ENCODE measurements at regions not wholly inside any gene's neighbourhood (a gene's known extent, or its start where the extent isn't known, plus 50 kb on each side); places are given as distances from the start of the nearest gene placed in this dataset.
"Not testable (repeated sequence)": the region's sequence is repeated elsewhere in the genome, so short reads cannot be mapped to it uniquely, and the experiment has no call there.

DNA sequence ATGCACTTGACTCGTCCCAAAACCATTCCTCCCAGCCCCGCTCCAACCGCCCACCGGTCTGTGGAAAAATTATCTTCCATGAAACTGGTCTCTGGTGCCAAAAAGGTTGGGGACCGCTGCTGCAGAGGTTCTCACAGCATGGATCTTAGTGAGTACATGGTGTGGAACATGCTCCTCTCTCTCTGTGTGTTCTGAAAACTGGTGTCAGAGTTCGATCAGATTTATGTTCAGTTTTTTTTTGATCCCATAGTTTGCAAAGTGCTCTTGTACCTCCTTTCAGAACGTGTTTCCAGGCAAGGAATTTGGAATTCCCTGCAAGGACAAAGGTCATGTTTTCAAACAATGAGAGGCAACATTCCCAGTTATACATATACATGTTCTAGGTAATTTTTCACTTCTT, 61.2 kb upstream of the FAM171A1 start:
- Histone ChIP-seq H3K27me3 (ENCODE audit: control insufficient read depth in 5 of 5, insufficient read depth in 4 of 5, low read length in 5 of 5) (no peaks in the 10 kb centered on the region), H3K9me3 (ENCODE audit: control insufficient read depth in 5 of 5, low read length in 5 of 5) (no peaks in the 10 kb centered on the region), H3K4me3 (ENCODE audit: low read depth in 1 of 5, low read length in 5 of 5) (no peak overlapping the region), H3K4me1 (ENCODE audit: control insufficient read depth in 5 of 5, insufficient read depth in 5 of 5, low read length in 5 of 5) (peaks cover 0 to 8% (median 6%) of the 10 kb centered on the region in 5 donors), H3K36me3 (ENCODE audit: control insufficient read depth in 5 of 5, insufficient read depth in 5 of 5, low read length in 5 of 5) (no peaks in the 10 kb centered on the region), H3K27ac (ENCODE audit: low read depth, low read length) (no peak overlapping the region), H3K9ac (ENCODE audit: low read length in 5 of 5) (no peak overlapping the region)

DNA sequence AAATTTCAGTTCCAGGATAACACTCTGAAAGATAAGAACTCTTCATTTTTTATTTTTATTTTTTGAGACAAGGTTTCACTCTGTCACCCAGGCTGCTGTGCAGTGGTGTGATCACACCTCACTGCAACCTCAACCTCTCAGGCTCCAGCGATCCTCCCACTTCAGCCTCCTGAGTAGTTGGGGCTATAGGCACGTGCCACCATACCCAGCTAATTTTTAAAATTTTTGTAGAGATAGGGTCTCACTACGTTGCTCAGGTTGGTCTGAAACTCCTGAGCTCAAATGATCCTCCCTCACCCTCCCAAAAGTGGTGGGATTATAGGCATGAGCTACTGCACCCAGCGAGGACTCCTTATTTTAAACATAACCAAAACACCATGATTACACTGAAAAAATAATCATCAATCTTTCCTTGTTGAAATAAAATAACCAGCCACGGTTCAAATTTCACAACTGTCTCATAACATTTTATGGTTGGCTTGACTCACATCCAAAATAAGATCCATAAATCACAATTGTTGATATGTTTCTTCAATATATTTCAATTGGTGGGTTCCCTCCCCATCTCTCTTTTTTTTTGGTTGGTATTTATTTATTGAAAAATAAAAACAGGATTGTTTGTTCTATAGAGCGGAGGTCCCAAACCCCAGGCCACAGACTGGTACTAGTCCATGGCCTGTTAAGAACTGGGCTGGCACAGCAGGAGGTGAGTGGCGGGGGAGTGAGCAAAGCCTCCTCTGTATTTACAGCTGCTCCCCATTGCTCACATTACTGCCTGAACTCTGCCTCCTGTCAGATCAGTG, 60.1 kb upstream of the FAM171A1 start:
- Histone ChIP-seq H3K9ac (ENCODE audit: low read length in 5 of 5) (no peak overlapping the region), H3K4me1 (ENCODE audit: control insufficient read depth in 5 of 5, insufficient read depth in 5 of 5, low read length in 5 of 5) (peaks cover 0 to 8% (median 6%) of the 10 kb centered on the region in 5 donors)

GRCh38 chr10:15428681-15429080, 57.6 kb upstream of the FAM171A1 start:
- no peak overlapping the region for H3K9ac ChIP-seq (ENCODE audit: low read length in 5 of 5)
- H3K27ac ChIP-seq (ENCODE audit: low read depth, low read length), result no peak overlapping the region
- no peak overlapping the region for H3K4me3 ChIP-seq (ENCODE audit: low read depth in 1 of 5, low read length in 5 of 5)
- no peaks in the 10 kb centered on the region for H3K9me3 ChIP-seq (ENCODE audit: control insufficient read depth in 5 of 5, low read length in 5 of 5)
- no peaks in the 10 kb centered on the region for H3K36me3 ChIP-seq (ENCODE audit: control insufficient read depth in 5 of 5, insufficient read depth in 5 of 5, low read length in 5 of 5)
- no peaks in the 10 kb centered on the region for H3K27me3 ChIP-seq (ENCODE audit: control insufficient read depth in 5 of 5, insufficient read depth in 4 of 5, low read length in 5 of 5)
- H3K4me1 ChIP-seq (ENCODE audit: control insufficient read depth in 5 of 5, insufficient read depth in 5 of 5, low read length in 5 of 5), result no peaks in the 10 kb centered on the region

More for the DNA sequence above, 60.1 kb upstream of the FAM171A1 start:
- Histone ChIP-seq H3K9me3 (ENCODE audit: control insufficient read depth in 5 of 5, low read length in 5 of 5) (no peaks in the 10 kb centered on the region), H3K27ac (ENCODE audit: low read depth, low read length) (no peak overlapping the region), H3K4me3 (ENCODE audit: low read depth in 1 of 5, low read length in 5 of 5) (no peak overlapping the region), H3K27me3 (ENCODE audit: control insufficient read depth in 5 of 5, insufficient read depth in 4 of 5, low read length in 5 of 5) (no peaks in the 10 kb centered on the region), H3K36me3 (ENCODE audit: control insufficient read depth in 5 of 5, insufficient read depth in 5 of 5, low read length in 5 of 5) (no peaks in the 10 kb centered on the region)

DNA sequence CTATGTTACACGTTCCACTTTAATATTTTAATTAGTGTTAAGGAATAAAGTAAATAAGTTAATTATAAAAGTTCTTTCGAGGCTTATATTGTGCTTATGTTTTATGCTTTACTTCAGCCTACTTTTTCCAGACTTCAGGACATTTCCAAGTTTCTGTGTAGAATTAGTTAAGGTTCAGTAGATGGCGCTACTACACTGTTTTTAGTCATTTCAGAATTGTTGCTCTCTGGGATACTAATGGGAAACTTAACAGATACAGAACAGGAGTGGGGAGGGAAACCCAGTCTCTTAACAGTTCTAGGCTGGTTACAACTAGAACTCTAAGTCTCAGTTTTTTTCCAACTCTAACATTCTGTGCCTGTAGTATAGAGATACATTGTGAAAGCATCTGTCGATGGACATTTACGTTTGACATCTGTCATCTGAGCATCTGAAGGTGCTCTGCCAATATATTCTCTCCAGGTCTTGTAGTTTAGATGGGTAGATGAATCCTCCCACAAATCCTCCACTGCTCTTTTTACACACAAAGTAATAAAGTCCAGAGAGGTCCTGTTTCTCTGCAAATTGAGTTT, 56.8 kb upstream of the FAM171A1 start:
- H3K9ac ChIP-seq (ENCODE audit: low read length in 5 of 5), result no peak overlapping the region

GRCh38 chr10:15426558-15426957, 55.5 kb upstream of the FAM171A1 start:
- H3K4me1 ChIP-seq (ENCODE audit: control insufficient read depth in 5 of 5, insufficient read depth in 5 of 5, low read length in 5 of 5), result no peaks in the 10 kb centered on the region
- H3K4me3 ChIP-seq (ENCODE audit: low read depth in 1 of 5, low read length in 5 of 5), result no peak overlapping the region
- no peaks in the 10 kb centered on the region for H3K36me3 ChIP-seq (ENCODE audit: control insufficient read depth in 5 of 5, insufficient read depth in 5 of 5, low read length in 5 of 5)
- no peak overlapping the region for H3K9ac ChIP-seq (ENCODE audit: low read length in 5 of 5)
- no peak overlapping the region for H3K27ac ChIP-seq (ENCODE audit: low read depth, low read length)
- no peaks in the 10 kb centered on the region for H3K27me3 ChIP-seq (ENCODE audit: control insufficient read depth in 5 of 5, insufficient read depth in 4 of 5, low read length in 5 of 5)
- H3K9me3 ChIP-seq (ENCODE audit: control insufficient read depth in 5 of 5, low read length in 5 of 5), result no peaks in the 10 kb centered on the region

More for the DNA sequence above, 56.8 kb upstream of the FAM171A1 start:
- H3K4me1 ChIP-seq (ENCODE audit: control insufficient read depth in 5 of 5, insufficient read depth in 5 of 5, low read length in 5 of 5), result no peaks in the 10 kb centered on the region
- H3K27ac ChIP-seq (ENCODE audit: low read depth, low read length), result no peak overlapping the region
- H3K9me3 ChIP-seq (ENCODE audit: control insufficient read depth in 5 of 5, low read length in 5 of 5), result no peaks in the 10 kb centered on the region
- no peak overlapping the region for H3K4me3 ChIP-seq (ENCODE audit: low read depth in 1 of 5, low read length in 5 of 5)
- no peaks in the 10 kb centered on the region for H3K27me3 ChIP-seq (ENCODE audit: control insufficient read depth in 5 of 5, insufficient read depth in 4 of 5, low read length in 5 of 5)
- no peaks in the 10 kb centered on the region for H3K36me3 ChIP-seq (ENCODE audit: control insufficient read depth in 5 of 5, insufficient read depth in 5 of 5, low read length in 5 of 5)

- no peaks in the 10 kb centered on the region for H3K9me3 ChIP-seq (ENCODE audit: control insufficient read depth in 5 of 5, low read length in 5 of 5)
- H3K4me1 ChIP-seq (ENCODE audit: control insufficient read depth in 5 of 5, insufficient read depth in 5 of 5, low read length in 5 of 5), result no peaks in the 10 kb centered on the region
- no peaks in the 10 kb centered on the region for H3K36me3 ChIP-seq (ENCODE audit: control insufficient read depth in 5 of 5, insufficient read depth in 5 of 5, low read length in 5 of 5)
- H3K4me3 ChIP-seq (ENCODE audit: low read depth in 1 of 5, low read length in 5 of 5), result no peak overlapping the region
- no peak overlapping the region for H3K9ac ChIP-seq (ENCODE audit: low read length in 5 of 5)
- H3K27me3 ChIP-seq (ENCODE audit: control insufficient read depth in 5 of 5, insufficient read depth in 4 of 5, low read length in 5 of 5), result no peaks in the 10 kb centered on the region
- H3K27ac ChIP-seq (ENCODE audit: low read depth, low read length), result no peak overlapping the region
These were observed 55.0 kb upstream of the FAM171A1 start for GRCh38 chr10:15426115-15426514.

- H3K9me3 ChIP-seq (ENCODE audit: control insufficient read depth in 5 of 5, low read length in 5 of 5); H3K36me3 ChIP-seq (ENCODE audit: control insufficient read depth in 5 of 5, insufficient read depth in 5 of 5, low read length in 5 of 5); H3K27ac ChIP-seq (ENCODE audit: low read depth, low read length); H3K27me3 ChIP-seq (ENCODE audit: control insufficient read depth in 5 of 5, insufficient read depth in 4 of 5, low read length in 5 of 5); H3K4me3 ChIP-seq (ENCODE audit: low read depth in 1 of 5, low read length in 5 of 5); H3K4me1 ChIP-seq (ENCODE audit: control insufficient read depth in 5 of 5, insufficient read depth in 5 of 5, low read length in 5 of 5); H3K9ac ChIP-seq (ENCODE audit: low read length in 5 of 5): not testable (repeated sequence)
These were observed 50.8 kb upstream of the FAM171A1 start for GRCh38 chr10:15421875-15422274.

All from subcutaneous abdominal adipose tissue (tissue), 5 donors.